ENCODE measurements at regions not wholly inside any gene's neighbourhood (a gene's known extent, or its start where the extent isn't known, plus 50 kb on each side); places are given as distances from the start of the nearest gene placed in this dataset.
"Not testable (repeated sequence)": the region's sequence is repeated elsewhere in the genome, so short reads cannot be mapped to it uniquely, and the experiment has no call there.

GRCh38 chr19:31448221-31448657 lies 99.0 kb upstream of the TSHZ3 start:
- DNase-seq = no peak

GRCh38 chr19:31449379-31449778 lies 100.1 kb upstream of the TSHZ3 start:
- no peak for DNase-seq

GRCh38 chr19:31450696-31451095 lies 101.5 kb upstream of the TSHZ3 start:
- DNase-seq = no peak

GRCh38 chr19:31451686-31452330 lies 102.6 kb upstream of the TSHZ3 start:
- no peak for DNase-seq

GRCh38 chr19:31459430-31459829 lies 110.2 kb upstream of the TSHZ3 start:
- DNase-seq = no peak

- DNase-seq = no peak
Observed at GRCh38 chr19:31461814-31462539, 112.7 kb upstream of the TSHZ3 start.

DNA sequence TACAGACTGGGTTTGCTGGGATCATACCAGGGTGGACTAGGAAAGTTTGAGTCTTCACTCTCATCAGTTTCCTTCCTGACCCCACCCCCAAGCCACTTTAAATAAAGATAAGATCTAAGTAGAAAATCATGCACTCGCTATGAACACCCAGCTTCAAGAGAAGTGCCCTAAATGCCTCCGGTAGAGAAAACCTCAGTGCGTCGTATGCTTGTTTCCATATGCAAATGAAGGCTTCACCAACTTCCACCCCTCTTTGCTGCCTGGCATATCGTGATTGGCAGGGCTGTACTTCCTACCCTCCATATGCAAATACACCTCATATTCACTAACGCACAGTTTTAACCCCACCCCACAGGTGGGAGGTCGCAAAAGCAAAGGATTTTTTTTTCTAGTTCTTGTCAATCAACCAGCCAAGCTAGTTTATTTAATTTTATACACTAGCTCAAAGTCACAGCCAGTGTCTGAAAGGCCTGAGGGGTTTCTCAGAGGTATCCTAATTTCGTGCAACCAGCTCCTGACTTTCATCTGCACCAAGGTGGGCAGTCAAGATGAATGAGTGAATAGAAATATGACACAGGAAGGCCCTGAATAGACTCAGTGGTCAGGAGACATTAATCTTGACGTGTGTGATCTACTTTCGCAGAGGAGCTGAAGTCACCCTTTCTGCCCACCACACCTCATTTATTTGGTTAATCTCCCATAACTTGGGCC lies 121.1 kb upstream of the TSHZ3 start:
- no peak for DNase-seq

GRCh38 chr19:31470952-31471351 lies 121.7 kb upstream of the TSHZ3 start:
- no peak for DNase-seq

GRCh38 chr19:31478241-31478640 lies 129.0 kb upstream of the TSHZ3 start:
- DNase-seq = no peak

- no peak for DNase-seq
Observed at GRCh38 chr19:31483226-31483857, 134.1 kb upstream of the TSHZ3 start.

GRCh38 chr19:31484858-31485410 lies 135.7 kb upstream of the TSHZ3 start:
- DNase-seq = not testable (repeated sequence)

- DNase-seq = no peak
Observed at GRCh38 chr19:31485472-31485871, 136.2 kb upstream of the TSHZ3 start.

DNA sequence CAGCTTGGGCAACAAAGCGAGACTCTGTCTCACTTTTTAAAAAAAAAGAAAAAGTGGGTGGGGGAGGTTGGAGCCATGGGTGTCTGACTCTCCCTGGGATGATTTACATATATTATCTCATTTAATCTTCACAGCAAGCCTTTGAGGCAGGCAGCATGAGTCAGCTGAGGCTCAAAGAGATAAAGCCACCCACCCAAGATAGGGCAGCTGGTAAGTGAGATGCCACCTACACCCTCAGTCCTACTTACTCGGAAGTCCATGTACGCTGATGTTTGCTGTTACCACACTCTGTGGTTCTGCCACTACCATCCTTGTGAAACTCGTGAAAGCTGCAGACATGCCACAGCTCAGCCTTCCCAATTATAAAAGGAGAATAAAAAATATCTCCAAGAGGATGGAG lies 142.0 kb upstream of the TSHZ3 start:
- DNase-seq = no peak

DNA sequence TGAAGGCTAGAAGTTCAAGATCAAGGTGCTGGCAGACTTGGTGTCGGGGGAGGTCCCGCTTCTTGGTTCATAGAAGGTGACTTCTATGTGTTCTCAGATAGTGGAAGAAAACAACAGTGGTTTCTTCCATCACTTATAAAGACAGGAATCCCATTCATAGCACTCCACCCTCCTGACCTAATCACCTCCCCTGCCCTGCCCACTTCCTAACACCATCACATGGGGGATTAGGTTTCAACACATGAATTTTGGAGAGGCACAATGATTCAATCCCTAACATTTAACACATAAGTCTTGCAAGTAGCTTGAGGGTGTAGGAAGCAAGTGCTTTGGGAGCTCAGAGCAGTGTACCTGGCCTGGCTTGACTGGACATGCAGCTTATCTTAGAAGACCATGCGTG lies 142.8 kb upstream of the TSHZ3 start:
- DNase-seq = no peak

- DNase-seq = no peak
Observed at GRCh38 chr19:31496076-31496475, 146.8 kb upstream of the TSHZ3 start.

DNA sequence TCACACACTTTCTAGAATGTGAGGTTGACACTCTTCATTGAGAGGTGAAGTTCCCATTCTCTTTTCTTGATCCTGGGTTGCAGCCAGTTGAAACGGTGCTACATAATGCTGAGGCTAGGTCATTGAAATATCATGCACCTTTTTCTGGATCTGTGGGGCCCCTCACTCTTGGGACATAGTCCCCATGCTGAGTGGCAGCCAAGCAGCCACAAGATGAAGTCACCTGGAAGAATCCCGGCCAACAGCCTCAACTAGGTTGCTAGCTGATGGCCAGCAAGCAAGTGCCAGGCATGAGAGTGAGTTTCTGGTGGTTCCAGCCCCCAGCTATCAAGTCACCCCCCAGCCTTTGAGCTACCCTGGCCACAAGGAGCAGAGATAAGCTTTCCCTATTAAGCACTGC lies 148.5 kb upstream of the TSHZ3 start:
- DNase-seq = no peak

GRCh38 chr19:31498781-31499180 lies 149.5 kb upstream of the TSHZ3 start:
- DNase-seq = no peak

DNA sequence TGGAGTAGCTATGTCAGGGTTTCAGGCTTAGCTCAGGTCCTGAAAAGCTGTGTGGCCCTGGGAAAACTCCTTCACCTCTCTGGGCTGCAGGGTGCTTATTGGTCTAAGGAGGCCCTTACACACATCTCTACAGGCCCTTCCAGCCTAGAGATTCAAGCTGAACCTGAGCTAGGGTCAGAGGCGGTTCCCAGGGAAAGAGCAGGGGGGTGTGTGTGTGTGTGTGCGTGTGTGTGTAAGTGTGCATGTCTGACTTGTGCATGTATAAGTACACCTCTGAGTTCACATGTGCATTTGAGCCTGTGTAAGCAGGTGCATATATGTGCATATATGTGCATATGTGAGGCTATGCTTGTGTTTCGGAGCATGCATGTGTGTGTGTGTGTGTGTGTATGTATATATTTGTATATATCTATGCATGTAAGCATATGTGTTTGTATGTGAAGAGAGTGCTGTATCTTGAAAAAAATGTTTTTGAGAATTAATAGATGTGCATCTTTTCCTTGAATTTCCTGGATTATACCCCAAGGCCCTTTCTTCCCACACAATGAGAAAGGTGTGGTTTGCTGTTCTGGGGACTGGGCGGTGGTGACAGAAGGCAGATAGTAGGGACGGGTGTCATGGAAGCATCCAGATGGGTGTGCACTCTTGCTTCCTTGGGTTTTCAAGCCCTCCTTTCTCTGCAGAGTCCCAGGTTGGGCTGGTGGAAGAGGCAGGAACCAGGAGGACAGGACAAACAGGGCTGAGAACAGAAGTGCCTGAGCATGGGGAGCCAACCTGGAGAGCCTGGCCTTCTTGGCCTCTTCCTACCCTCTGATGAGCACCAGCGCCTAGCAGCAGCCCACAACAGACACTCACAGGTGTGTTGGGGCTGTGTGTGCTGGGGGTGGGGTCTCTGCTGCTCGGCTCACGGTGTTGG lies 150.3 kb upstream of the TSHZ3 start:
- DNase-seq = no peak

DNA sequence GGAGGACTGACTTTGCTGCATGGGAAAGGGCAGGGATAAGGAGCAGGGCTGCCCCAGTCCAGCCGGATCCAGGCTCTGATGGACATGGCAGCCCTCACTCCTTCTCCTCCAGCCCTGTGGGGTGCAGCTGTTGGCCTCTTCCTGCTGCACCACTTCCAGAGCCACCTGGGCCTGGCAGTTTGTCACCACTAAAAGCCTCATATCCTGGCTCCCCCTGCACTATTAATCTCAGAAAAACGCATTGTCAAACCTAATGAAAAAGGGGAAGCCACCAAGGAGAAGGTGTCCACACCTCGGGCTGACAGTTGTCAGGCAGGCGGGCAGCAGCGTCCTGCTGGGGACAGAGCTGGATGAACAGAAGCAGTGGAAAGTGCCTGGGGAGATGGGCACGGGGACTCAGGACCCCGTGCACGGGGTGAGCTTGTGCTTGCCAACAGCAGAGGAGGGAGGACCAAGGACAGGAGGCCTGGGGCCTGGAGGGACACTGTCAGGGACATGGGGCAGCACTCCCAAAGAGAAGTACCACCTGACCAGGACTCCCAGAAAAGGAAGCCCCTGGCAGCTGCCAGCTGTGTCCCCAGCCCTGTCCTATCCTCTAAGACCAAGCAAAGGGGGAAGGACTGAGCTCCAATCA lies 151.1 kb upstream of the TSHZ3 start:
- no peak for DNase-seq

DNA sequence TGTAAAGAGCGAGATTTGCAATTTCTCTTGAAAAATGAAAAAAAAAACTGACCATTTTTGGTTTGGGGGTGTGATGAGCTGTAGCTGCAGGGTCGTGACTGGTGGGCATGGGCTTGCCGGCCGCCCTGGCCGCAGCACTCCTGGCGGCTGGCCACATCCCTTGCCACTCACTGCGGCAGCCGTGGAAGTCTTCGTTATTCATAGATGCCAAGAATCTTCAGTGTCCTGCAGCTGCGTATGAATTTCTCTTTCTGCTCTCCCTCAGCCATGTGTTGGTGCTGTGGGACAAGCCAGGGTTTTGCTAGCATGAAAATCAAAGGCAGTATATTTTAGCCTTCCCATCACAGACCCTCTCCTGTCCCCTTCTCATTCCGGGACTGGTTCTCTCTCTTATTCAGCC lies 151.7 kb upstream of the TSHZ3 start:
- no peak for DNase-seq

DNA sequence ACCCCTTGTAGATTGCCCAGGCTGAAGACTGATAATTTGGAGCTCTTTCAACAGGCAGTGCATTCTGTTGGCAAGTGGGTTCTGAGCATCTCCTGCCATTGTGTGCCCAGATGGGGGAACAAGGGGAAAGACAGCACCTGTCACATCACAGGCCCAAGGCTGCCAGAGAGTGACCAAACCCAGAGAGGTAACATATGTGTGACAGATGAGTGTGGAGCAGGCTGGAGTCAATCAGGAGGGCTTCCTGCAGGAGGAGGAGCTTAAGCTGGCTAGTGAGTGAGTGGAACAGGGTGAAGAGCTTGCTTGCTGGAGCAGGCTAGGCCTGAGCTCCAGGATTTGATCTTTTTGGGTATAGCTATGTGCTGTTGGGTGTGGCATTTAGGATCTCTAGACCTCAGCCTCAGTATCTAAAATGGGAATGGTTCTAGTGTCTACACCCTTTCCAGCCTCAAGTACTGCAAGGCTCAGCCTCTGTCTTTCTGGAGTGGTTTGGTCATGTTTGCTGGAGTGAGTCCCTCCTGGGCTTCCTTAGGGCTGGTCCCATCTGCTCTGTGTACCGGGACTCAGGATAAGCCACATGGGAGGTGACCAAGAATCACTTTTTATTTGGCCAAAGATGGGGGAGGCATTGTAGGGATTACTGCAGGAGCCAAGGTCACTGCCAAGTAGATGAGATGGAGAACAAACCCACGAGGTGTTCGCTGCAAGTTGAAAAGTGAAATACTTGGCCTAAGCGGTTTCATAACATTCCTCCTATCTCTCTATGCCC lies 152.4 kb upstream of the TSHZ3 start:
- DNase-seq = no peak

Data from inflammatory macrophage (primary cell).